Anterior cingulate cortex (tissue), 58 donors: ENCODE measurements at regions not wholly inside any gene's neighbourhood (a gene's known extent, or its start where the extent isn't known, plus 50 kb on each side); places are given as distances from the start of the nearest gene placed in this dataset.
"Not testable (repeated sequence)": the region's sequence is repeated elsewhere in the genome, so short reads cannot be mapped to it uniquely, and the experiment has no call there.

Source experiments
- DNase-seq, 58 donors: peaks; one replicate each; lab custom pipeline; 2025; lab: John Stamatoyannopoulos, UW

DNA sequence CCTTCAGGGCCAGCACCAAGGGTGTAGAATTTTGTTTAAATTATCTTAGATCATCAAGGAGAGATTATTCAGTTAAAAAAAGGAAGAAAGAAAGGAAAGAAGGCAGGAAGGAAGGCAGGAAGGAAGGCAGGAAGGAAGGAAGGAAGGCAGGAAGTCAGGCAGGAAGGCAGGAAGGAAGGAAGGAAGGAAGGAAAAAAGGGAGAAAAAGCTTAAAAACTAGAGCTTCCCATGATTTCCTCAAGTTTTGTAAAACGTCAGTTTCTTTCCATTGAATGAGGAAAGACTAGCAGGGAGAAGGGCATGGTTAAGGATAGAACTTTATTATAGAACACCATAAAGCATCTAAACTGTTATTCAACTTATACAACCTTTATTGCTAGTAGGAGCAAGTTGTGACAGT, 2672.0 kb upstream of the PCDH20 start:
- no peak for DNase-seq

DNA sequence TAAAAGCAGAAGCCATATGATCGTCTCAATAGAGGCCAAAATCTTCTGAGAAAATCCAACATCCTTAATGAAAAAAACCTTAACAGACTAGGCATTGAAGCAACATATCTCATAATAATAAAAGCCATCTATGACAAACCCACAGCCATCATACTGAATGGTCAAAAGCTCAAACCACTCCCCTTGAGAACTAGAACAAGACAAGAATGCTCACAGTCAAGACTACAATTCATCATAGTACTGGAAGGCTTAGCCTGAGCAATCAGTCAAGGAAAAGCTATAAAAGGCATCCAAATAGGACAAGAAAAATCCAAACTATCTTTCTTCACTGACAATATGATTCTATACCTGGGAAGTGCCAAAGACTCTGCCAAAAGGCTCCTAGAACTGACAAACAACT, 2668.2 kb upstream of the PCDH20 start:
- DNase-seq = no peak

DNA sequence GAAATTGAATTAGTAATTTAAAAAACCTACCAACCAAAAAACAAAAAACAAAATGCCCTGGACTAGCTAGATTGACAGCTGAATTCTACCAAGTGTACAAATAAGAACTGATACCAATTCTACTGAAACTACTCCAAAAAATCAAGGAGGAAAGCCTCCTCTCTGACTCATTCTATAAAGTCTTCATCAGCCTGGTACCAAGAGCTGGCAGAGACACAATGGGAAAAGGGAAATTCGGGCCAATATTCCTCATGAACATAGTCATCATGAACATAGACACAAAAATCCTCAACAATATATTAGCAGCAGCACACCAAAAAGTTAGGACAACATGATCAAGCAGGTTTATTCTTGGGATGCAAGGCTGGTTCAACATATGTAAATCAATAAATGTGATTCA, 2667.7 kb upstream of the PCDH20 start:
- DNase-seq = no peak

DNA sequence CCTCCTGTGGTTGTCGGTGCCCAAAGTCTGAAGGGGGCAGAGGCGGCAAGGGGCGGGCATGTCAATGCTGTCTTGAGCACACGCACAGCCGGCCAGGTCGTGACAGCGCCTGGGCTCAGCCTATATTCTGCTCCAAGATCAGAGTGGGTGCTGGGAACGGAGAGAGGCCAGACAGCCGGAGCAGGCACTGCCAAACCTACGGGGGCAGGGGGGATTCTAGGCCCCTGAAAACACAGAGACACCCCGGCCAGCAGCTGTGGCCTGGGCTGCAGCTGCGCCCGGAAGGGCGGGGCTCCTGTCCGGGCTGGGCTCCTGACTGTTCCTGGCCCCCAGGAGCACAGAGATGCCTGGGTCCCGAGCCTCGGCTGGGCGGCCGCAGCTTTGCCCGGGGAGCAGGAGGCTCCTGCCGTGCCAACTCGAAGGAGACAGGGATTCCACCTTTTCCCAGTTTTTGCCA, 2662.9 kb upstream of the PCDH20 start:
- DNase-seq = no peak

DNA sequence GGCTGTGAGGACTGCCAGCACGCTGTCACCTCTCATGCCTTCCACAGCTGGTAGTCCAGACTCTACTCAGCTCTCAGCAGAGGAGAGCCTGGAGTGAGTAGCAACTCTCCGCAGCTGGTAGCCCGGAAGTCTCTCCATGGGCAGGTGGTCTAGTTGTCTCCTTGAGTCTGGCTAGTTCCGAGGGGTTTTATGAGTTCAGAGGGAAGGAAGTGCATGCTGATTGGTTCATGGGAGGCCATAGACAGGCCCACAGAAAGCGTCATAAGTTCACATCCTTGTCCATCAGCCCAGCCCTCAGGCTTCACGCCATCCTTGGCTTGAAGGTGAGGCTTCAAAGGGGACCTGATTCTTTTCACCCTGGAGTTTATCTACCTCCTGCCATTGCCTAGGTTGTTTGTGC, 2662.4 kb upstream of the PCDH20 start:
- no peak for DNase-seq

DNA sequence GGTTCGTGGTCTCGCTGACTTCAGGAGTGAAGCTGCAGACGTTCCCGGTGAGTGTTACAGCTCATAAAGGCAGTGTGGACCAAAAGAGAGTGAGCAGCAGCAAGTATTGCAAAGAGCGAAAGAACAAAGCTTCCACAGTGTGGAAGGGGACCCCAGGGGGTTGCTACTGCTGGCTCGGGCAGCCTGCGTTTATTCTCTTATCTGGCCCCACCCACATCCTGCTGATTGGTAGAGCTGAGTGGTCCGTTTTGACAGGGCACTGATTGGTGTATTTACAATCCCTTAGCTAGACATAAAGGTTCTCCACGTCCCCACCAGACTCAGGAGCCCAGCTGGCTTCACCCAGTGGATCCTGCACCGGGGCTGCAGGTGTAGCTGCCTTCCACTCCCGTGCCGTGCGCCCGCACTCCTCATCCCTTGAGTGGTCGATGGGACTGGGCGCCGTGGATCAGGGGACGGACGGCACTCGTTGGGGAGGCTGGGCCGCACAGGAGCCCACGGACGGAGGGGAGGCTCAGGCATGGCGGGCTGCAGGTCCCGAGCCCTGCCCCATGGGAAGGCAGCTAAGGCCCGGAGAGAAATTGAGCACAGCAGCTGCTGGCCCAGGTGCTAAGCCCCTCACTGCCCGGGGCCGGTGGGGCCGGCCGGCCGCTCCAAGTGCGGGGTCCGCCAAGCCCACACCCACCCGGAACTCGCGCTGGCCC, 2661.6 kb upstream of the PCDH20 start:
- not testable (repeated sequence) for DNase-seq

DNA sequence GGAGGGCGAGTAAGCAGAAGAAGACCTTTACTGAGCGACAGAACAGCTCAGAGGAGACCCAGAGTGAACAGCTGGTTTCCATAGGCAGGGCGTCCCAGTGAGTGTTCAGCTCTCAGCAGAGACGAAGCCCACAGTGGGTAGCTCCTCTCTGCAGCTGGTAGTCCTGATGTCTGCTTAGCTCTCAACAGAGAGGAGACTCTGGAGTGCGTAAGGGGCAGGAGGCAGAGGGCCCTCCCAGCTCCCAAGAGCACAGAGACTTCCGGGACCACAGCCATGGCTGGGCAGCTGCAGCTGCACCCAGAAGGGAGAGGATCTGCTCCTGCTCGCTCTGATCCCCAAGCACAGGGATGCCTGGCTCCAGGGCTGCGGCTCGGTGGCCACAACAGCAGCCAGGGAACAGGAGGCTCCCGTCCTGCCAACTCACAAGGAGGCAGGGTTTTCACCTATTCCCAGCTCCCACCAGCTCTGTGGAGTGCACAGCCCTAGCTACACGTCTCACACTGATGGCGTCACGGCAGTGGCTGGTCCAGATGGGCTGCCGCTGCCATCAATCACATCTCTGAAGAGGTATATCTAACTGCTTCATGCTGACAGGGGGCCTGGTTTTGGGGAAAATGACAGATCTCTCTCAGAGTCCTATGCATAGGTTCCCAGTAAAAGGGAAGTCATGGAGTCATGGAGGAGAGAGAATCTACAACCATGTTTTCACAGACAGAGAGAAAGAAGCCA, 2660.1 kb upstream of the PCDH20 start:
- DNase-seq = no peak

DNA sequence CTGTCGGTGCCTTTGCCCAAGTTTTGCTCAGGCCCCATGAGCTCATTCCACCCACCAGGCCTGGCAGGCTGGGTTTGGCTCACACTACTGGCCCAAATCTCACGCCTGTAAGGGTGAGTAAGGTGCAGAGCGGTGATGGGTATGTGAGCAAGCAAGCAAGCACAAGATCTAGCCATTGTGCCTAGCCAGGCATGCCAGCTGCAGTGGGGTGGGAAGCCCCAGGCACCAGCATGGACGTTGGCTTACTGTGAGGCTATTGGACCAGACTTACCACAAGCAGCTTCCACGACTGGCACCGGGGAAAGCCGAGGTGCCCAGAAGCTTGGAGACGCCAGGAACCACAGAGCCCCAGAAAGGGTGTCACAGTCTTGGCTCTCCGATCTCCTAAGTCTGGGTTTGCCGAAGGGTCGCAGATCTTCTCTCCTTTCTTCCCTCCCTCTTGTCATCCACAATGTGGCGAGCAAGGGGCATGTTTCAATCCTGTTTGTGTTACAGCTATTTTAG, 2659.4 kb upstream of the PCDH20 start:
- no peak for DNase-seq

DNA sequence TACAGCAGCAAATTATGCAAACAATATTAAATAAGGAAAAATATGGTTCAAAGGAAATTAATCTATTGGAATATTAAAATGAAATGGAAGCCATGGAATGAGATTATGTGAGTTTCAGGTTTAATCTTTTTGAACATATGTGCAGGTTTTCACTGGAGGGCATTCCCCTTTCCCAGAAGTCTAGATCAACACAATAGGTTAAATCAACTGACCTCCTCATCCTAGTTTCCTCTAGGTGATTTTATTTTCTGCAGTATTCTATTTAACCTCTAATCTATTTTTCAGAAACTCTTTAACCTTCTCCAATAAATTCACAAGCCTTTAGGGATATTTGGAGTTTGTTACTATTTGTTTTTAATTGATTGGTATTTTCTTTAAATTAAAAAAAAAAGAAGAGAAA, 2657.6 kb upstream of the PCDH20 start:
- DNase-seq = no peak

DNA sequence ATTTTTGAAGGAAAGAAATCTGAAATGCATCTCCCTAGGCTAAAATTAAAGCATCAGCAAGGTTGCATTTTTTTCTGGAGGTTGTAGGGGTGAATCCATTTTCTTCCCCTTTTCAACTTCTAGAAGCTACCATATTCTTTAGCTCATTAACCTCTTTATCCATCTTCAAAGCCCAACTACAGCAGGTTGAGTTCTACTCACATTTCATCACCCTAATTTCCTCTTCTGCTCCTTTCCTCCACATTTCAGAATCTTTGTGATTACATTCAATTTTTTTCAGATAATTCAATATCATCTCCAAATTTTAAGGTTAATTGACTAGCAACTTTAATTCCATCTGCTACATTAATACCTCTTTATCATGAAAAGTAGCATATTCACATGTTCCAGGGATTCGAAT, 2655.7 kb upstream of the PCDH20 start:
- DNase-seq = no peak

DNA sequence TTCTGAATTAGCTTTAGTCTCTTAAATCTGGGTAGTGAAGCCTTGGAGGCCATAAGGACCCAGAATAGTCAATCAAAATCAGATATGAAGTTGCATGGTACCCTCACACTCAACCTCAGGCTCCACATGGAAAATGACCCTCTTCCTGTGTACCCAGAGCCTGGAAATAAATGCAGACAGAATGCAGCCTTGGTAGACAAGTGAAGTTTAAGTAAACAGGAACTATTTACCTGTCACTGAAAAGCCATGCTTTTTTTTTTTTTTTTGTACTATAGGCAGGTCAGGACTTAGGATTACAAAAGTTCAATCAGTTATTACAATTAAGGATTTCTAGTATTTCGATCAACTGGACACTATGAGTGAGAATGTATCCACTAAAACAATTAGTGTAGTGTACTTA, 2654.2 kb upstream of the PCDH20 start:
- DNase-seq = no peak

DNA sequence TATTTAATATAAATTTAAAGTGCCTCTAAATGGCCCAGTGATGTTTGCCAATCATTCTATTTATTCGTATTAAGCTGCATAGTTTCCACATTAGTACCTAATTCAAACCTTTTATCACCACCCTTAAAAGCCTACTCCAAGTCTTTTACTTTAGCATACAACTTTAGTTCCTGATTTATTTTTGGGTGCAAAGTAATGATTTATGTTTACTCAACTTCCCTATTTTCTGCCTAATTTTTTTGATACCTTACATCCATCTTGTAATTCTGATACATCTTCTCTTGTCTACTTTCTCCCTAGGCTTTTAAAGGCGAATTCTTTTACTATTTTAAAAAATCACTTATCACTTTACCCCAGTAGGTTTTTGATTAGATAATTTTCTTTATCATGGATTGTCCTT, 2651.1 kb upstream of the PCDH20 start:
- no peak for DNase-seq

DNA sequence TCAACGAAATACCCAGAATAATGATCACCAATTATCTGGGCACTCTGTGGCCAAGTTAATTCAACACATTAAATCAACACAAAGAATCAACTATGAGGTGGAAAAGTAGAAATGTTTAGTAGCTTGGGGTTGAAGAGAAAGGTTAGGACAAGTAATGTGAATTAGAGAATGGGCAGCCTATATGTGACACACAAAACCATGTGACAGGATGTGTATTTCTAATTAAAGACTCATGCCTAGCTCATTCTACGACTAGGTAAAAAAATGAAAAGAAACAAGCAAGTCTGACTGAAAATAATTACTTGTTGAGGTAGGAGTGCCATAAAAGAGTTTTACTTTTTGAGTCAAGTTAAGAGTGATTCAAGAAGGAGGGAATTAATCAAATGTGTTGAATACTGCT, 2646.0 kb upstream of the PCDH20 start:
- no peak for DNase-seq

DNA sequence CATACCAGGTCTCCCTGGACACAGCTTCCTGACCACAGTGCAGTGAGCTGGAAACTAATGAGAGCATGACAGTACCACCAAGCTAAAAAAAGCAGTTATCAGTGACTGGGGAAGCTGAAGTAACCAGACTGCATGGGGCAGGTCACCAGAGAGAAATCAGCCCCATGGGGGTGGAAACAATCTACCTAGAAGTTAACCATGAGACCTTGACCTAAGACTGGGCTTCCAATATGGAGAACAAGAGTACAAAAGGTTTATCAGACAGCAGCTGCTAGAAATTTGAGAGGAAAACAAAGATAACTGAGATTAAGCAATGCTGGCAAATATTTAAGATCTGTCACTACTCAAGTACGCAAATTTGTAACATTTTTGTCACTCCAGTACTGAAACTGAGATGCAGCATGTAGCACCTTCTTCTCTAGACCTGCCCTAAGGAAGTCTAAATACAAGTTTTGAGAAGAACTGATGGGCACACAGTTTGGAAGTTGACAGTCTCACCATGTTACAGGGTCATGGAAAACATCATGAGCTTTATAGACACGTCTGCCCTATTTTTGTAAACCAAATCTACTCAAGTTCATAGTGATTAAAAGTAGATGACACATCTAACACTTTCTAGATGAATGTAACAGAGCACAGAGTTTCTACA, 2641.8 kb upstream of the PCDH20 start:
- DNase-seq = no peak

DNA sequence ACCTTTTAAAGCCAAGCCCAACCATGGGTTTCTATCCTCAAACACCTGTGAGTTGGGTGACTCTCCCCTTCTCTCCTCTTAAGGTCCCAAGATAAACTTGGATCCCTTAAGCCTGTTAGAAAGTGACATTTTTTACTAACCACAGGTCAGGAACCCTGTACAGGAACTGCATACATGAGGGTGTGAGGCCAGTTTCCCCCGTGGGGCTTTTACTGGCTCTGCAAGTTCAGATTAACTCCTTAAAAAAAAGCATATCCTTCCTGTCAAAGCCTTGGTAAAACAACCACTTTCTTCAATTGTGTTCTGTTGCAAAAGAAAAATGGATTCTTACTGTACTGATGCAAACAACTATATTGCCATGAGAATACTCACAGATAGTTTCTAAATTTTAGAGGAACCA, 2638.7 kb upstream of the PCDH20 start:
- no peak for DNase-seq

DNA sequence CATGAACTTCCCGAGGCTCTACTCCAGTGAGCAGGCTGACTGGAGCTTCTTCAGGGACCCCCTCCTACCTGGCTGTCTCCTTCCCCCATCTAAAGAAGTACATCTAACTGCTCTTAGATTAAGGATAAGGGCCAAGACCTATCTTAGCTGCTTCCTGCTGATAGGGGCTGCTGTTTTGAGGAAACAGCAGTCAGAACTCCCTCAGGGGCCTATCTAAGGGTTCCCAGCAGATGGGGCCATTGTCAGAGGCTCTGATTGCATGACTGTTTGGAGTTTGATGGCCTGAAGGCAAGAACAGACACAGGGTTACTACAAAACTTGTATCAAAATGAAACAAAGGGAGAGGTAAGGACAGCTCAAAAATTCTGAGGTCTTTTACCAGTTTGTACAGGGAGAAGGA, 2636.9 kb upstream of the PCDH20 start:
- no peak for DNase-seq

DNA sequence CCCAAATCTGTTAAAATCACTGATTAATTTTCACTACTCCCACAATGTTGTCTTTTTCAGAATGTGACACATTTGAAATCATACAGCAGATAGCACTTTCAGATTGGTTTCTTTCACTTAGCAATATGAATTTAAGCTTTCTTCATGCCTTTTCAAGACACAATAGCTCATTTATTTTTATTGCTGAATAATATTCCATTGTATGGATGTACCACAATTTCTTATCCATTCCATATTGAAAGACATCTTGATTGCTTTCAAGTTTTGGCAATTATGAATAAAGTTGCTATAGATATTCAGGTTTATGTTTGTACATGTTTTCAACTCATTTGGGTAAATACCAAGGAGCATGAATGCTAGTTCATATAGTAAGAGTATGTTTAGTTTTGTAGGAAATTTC, 2635.6 kb upstream of the PCDH20 start:
- DNase-seq = no peak

DNA sequence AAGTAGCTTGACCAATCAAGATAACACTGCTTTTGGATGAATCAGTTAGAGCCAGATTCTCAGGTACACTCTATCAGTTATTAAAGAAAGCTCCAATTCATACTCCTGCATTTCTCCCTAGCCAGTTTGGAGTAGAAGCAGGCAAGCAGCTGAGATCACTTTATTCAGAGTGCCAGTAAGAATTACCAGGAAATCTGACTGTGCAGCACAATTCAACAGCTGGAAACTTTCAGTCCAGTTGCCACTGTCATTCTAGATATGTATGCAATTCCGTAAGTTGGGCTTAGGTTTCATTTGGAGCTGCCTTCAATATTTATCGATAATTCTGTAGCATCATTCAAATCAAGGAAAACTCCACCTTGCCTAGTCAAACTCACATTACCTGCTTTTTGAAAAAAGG, 2625.6 kb upstream of the PCDH20 start:
- no peak for DNase-seq

DNA sequence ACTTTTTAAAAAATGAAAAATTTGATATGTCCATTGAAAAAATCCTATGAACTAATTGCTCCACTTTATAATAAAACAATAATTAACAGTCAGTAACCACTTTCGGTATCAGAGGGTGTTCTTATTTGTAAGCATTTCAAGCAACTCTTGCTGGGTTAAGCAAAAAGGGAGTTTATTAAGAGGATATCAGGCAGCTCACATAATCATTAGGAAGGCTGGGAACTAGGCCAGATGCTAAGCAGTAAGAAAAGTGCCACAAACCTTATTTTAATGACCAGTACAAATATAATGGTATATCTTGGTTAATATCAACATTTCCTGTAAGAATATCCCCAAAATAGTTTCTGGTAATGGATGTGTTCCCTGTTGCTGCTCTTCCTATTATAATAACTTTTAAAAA, 2618.3 kb upstream of the PCDH20 start:
- DNase-seq = no peak

DNA sequence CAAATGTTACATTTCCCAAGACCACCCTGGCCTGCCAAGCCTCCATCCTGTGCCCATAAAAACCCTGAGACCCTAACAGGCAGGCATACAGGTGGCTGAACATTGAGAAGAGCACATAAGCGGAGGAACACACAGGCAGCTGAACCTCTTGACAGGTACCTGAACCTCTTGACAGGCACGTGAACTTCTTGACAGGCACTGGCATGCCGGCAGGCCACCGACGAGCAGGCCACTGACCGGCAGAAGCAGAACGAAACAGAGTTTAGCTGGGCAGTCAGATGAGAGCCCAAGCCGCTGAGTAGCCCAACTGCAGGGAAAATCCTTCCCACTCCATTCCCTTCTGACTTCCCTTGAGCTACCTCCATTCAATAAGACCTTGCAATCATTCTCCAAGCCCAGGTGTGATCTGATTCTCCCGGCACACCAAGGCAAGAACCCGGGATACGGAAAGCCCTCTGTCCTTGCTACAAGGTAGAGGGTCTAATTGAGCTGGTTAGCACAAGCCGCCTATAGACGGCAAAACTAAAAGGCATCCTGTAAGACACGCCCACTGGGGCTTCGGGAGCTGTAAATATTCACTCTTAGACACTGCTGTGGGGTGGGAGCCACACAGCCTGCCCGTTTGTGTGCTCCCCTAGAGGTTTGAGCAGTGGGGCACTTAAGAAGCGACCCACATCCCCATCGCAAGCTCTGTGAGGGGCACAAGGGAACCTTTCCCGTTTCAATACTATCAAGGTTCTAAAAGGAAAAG, 2613.9 kb upstream of the PCDH20 start:
- DNase-seq = no peak

DNA sequence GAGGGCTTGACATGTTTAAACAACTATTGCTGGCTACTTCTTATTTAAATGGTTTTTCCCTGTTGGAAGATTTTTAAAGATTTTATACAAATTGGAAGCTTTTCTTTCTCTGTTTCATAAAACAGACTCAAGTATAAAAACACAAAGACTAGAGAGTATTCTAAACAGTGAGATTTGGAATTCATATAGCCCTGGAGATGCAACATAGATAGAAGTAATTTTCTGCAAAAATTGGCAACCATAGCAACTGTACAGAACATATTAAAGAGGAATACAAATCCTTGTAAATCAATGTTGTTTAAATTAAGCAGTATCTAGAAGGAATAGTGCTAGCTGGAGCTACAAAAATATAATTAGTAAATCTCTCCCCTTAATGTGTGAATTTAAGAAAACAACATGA, 2612.9 kb upstream of the PCDH20 start:
- DNase-seq = no peak
